ENCODE measurements at regions not wholly inside any gene's neighbourhood (a gene's known extent, or its start where the extent isn't known, plus 50 kb on each side); places are given as distances from the start of the nearest gene placed in this dataset.

GRCh38 chr12:118842866-118843265 lies 138.5 kb upstream of the SRRM4 start:
- no peak for DNase-seq
- TF ChIP-seq CTCF (IDR thresholded peaks at IDR 0.05; ENCODE audit: control extremely low read depth, extremely low read depth), result no peak
- Histone ChIP-seq H3K27me3 (ENCODE audit: control insufficient read depth in 3 of 3, insufficient read depth in 3 of 3, low read length in 2 of 3) (peaks cover 0 to 7% (median 0%) of the 10 kb centered on the region in 3 donors), H3K9me3 (ENCODE audit: control insufficient read depth in 4 of 4, insufficient read depth in 3 of 4, low read length in 3 of 4) (peaks cover 0 to 2% (median 0%) of the 10 kb centered on the region in 4 donors), H3K36me3 (ENCODE audit: control insufficient read depth in 4 of 4, insufficient read depth in 4 of 4, low read length in 4 of 4) (no peaks in the 10 kb centered on the region), H3K4me3 (no peak overlapping the region), H3K9ac (ENCODE audit: insufficient read depth in 1 of 2, low read length in 2 of 2) (no peak overlapping the region), H3K4me1 (ENCODE audit: control insufficient read depth in 5 of 5, insufficient read depth in 5 of 5, low read length in 5 of 5) (no peaks in the 10 kb centered on the region), H3K27ac (ENCODE audit: low read depth in 1 of 2, low read length in 1 of 2) (no peak overlapping the region)
- no peak for ATAC-seq (ENCODE audit: insufficient read depth, low FRiP score)
- WGBS, 2 donors, result 53 to 69% methylated on average over 2 of the region's 2 CpGs

- no peak overlapping the region for H3K27ac ChIP-seq (ENCODE audit: low read depth in 1 of 2, low read length in 1 of 2)
- H3K36me3 ChIP-seq (ENCODE audit: control insufficient read depth in 4 of 4, insufficient read depth in 4 of 4, low read length in 4 of 4), result no peaks in the 10 kb centered on the region
- no peak for TF ChIP-seq CTCF (IDR thresholded peaks at IDR 0.05; ENCODE audit: control extremely low read depth, extremely low read depth)
- WGBS, 2 donors, result 45 to 68% methylated on average over 2 of the region's 2 CpGs
- no peak for ATAC-seq (ENCODE audit: insufficient read depth, low FRiP score)
- H3K4me1 ChIP-seq (ENCODE audit: control insufficient read depth in 5 of 5, insufficient read depth in 5 of 5, low read length in 5 of 5), result no peaks in the 10 kb centered on the region
- peaks cover 0 to 4% (median 0%) of the 10 kb centered on the region in 4 donors for H3K9me3 ChIP-seq (ENCODE audit: control insufficient read depth in 4 of 4, insufficient read depth in 3 of 4, low read length in 3 of 4)
- H3K4me3 ChIP-seq, result no peak overlapping the region
- no peak overlapping the region for H3K9ac ChIP-seq (ENCODE audit: insufficient read depth in 1 of 2, low read length in 2 of 2)
- DNase-seq, result no peak
- H3K27me3 ChIP-seq (ENCODE audit: control insufficient read depth in 3 of 3, insufficient read depth in 3 of 3, low read length in 2 of 3), result peaks cover 0 to 7% (median 0%) of the 10 kb centered on the region in 3 donors
Measured at GRCh38 chr12:118846416-118846815, 134.9 kb upstream of the SRRM4 start.

GRCh38 chr12:118850244-118850825 lies 131.0 kb upstream of the SRRM4 start:
- no peak for TF ChIP-seq CTCF (IDR thresholded peaks at IDR 0.05; ENCODE audit: control extremely low read depth, extremely low read depth)
- no peaks in the 10 kb centered on the region for H3K27me3 ChIP-seq (ENCODE audit: control insufficient read depth in 3 of 3, insufficient read depth in 3 of 3, low read length in 2 of 3)
- DNase-seq, result no peak
- no peak overlapping the region for H3K9ac ChIP-seq (ENCODE audit: insufficient read depth in 1 of 2, low read length in 2 of 2)
- no peaks in the 10 kb centered on the region for H3K4me1 ChIP-seq (ENCODE audit: control insufficient read depth in 5 of 5, insufficient read depth in 5 of 5, low read length in 5 of 5)
- ATAC-seq (ENCODE audit: insufficient read depth, low FRiP score), result no peak
- 38 to 47% methylated on average over 7 of the region's 7 CpGs for WGBS, 2 donors
- no peak overlapping the region for H3K4me3 ChIP-seq
- no peaks in the 10 kb centered on the region for H3K36me3 ChIP-seq (ENCODE audit: control insufficient read depth in 4 of 4, insufficient read depth in 4 of 4, low read length in 4 of 4)
- H3K27ac ChIP-seq (ENCODE audit: low read depth in 1 of 2, low read length in 1 of 2), result no peak overlapping the region
- peaks cover 0 to 4% (median 0%) of the 10 kb centered on the region in 4 donors for H3K9me3 ChIP-seq (ENCODE audit: control insufficient read depth in 4 of 4, insufficient read depth in 3 of 4, low read length in 3 of 4)

- TF ChIP-seq CTCF (IDR thresholded peaks at IDR 0.05; ENCODE audit: control extremely low read depth, extremely low read depth), result no peak
- no peak overlapping the region for H3K27ac ChIP-seq (ENCODE audit: low read depth in 1 of 2, low read length in 1 of 2)
- H3K4me1 ChIP-seq (ENCODE audit: control insufficient read depth in 5 of 5, insufficient read depth in 5 of 5, low read length in 5 of 5), result no peaks in the 10 kb centered on the region
- peaks cover 0 to 2% (median 0%) of the 10 kb centered on the region in 4 donors for H3K9me3 ChIP-seq (ENCODE audit: control insufficient read depth in 4 of 4, insufficient read depth in 3 of 4, low read length in 3 of 4)
- ATAC-seq (ENCODE audit: insufficient read depth, low FRiP score), result no peak
- H3K4me3 ChIP-seq, result no peak overlapping the region
- no peak for DNase-seq
- no peak overlapping the region for H3K9ac ChIP-seq (ENCODE audit: insufficient read depth in 1 of 2, low read length in 2 of 2)
- no peaks in the 10 kb centered on the region for H3K27me3 ChIP-seq (ENCODE audit: control insufficient read depth in 3 of 3, insufficient read depth in 3 of 3, low read length in 2 of 3)
- WGBS, 2 donors, result 69% methylated on average over 2 of the region's 2 CpGs
- H3K36me3 ChIP-seq (ENCODE audit: control insufficient read depth in 4 of 4, insufficient read depth in 4 of 4, low read length in 4 of 4), result no peaks in the 10 kb centered on the region
Measured at GRCh38 chr12:118851891-118852290, 129.4 kb upstream of the SRRM4 start.

Measured in lung (tissue), 11 donors.